GM11168 (cell line): ENCODE measurements at regions not wholly inside any gene's neighbourhood (a gene's known extent, or its start where the extent isn't known, plus 50 kb on each side); places are given as distances from the start of the nearest gene placed in this dataset.

ENCODE experiments used
- in situ Hi-C: fragments of 300-500 bp; cut with MboI; formaldehyde crosslinking; loops from one replicate; pipeline ENCODE4 v1.12.0; 2022; ENCODE audit warnings: low sequenced_read_pairs; ENCODE audit not compliant: unreplicated experiment

DNA sequence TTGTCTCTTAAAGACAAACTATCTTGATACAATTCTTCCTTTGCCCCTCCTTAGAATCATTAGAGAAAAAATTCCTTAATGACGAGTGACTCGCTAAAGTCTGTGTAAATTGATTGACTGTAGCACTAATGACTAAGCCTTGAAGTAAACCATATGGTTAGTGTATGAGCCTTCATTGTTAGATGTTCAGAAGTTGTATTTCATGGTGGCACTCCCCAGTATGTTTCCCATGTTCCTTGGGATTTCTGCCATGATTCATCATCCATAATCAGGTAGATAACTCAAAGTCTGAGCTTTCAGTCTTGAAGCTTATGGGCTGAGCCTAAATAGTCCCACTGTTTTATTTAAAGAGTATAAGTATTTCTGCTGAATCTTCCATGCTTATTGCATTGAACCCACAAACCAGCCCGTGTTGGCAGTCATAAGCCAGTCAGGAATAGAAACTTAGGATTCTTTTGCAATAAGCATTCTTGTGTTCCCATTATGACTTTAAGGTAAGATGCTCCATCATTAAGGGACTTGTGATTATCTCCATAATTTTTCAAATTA is 371.2 kb upstream of the RARB start:
- in situ Hi-C loops = no loop called here

GRCh38 chr3:25057379-25057778 is 370.7 kb upstream of the RARB start:
- in situ Hi-C loops = no loop called here

- in situ Hi-C loops = no loop called here
Measured at GRCh38 chr3:25064681-25065080, 363.4 kb upstream of the RARB start.

- in situ Hi-C loops = no loop called here
Measured at GRCh38 chr3:25069970-25070369, 358.1 kb upstream of the RARB start.

GRCh38 chr3:25071846-25072245 is 356.2 kb upstream of the RARB start:
- in situ Hi-C loops = no loop called here

- in situ Hi-C loops = no loop called here
Measured at GRCh38 chr3:25073423-25073822, 354.6 kb upstream of the RARB start.

DNA sequence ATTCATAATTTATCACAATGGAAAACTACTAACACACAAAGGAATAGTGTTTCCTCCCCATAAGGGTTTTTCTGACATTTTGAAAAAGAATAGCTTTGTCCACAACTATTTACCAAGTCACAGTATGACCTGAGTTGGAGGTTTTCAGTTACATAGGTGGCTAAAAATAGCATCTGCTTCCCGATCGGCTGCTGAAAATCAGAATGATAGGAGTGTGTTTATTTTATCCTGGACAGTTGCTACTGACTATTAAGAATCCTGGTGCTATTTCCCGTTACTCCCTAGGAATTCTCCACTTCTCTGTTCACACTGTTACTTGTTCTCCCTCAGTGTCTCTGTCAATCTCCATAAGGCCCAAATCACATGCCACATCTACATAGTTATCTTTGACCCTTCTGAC is 353.9 kb upstream of the RARB start:
- in situ Hi-C loops = no loop called here

GRCh38 chr3:25080461-25080860 is 347.6 kb upstream of the RARB start:
- in situ Hi-C loops = no loop called here

GRCh38 chr3:25084016-25084415 is 344.0 kb upstream of the RARB start:
- in situ Hi-C loops = no loop called here

DNA sequence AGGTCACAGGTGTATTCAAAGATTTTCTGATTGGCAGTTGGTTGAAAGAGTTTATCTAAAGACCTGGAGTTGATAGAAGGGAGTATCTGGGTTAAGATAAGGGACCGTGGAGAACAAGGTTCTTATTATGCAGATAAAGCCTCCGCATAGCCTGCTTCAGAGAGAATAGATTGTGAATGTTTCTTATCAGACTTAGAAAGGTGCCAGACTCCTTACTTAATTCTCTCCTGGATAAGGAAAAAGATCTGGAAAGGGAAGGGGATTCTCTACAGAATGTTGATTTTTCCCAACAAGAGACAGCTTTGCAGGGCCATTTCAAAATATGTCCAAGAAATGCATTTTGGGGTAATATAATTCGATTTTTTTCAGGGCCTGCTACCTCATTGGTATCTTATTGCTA is 341.3 kb upstream of the RARB start:
- in situ Hi-C loops = no loop called here

DNA sequence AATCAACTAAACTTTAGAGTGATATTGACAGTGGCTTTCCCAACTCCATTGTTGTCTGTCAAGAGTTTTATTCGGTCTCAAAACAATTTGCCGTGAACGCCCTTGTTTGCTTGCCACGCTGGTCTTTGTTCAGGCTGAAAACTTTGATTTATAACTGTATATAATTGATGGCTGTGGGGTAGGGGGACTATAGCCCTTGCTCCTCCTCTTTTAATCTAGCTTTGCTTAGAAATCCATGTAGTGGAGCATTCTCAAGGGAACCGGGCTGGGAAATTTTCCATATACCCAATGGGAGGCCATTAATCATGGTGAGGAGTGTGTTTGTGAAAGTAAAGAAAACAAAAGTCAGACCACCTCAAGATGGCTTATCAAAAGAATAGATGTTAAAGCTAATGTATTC is 339.8 kb upstream of the RARB start:
- in situ Hi-C loops = no loop called here

GRCh38 chr3:25090698-25091453 is 337.2 kb upstream of the RARB start:
- in situ Hi-C loops = no loop called here

GRCh38 chr3:25091934-25092333 is 336.1 kb upstream of the RARB start:
- in situ Hi-C loops = no loop called here

- in situ Hi-C loops = no loop called here
Measured at GRCh38 chr3:25094932-25095685, 333.0 kb upstream of the RARB start.

GRCh38 chr3:25096536-25096935 is 331.5 kb upstream of the RARB start:
- in situ Hi-C loops = no loop called here

DNA sequence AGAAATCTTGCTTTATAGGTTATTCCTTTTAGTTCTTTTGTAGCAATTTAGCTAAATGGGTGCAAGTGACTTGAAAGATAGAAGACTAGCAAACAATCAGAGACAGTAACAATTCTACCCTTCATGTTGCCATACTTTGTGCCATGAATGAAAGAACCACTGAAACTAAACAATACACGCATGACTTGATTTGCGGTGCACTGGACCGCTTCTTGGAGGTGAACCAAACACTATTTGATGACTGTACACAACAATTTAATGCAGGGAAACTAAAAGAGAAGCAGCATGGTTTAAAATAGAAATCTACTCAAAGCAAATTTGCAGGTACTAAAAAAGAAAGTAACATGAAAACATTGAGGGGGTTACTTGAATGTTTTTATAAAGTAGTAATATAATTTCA is 331.0 kb upstream of the RARB start:
- in situ Hi-C loops = no loop called here

DNA sequence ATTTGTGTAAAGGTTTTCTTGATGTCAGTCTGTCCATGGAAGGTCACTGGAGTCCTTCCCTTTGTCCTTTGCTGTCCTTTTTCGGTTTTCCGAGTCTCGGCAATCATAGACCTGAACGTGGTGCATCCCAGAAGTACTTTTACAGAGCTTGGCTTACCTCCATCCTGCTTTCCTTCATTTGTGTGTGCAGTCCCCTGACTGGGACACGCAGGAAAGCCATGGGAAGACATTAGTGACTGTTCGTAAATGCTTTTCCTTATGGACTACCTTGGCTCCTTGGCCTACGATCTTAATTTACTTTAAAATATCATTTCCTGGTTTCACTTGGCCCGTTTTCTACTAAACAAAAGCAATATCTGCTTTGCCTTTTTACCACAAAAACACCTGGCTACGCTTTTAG is 328.4 kb upstream of the RARB start:
- in situ Hi-C loops = no loop called here

GRCh38 chr3:25103391-25103790 is 324.7 kb upstream of the RARB start:
- in situ Hi-C loops = no loop called here

DNA sequence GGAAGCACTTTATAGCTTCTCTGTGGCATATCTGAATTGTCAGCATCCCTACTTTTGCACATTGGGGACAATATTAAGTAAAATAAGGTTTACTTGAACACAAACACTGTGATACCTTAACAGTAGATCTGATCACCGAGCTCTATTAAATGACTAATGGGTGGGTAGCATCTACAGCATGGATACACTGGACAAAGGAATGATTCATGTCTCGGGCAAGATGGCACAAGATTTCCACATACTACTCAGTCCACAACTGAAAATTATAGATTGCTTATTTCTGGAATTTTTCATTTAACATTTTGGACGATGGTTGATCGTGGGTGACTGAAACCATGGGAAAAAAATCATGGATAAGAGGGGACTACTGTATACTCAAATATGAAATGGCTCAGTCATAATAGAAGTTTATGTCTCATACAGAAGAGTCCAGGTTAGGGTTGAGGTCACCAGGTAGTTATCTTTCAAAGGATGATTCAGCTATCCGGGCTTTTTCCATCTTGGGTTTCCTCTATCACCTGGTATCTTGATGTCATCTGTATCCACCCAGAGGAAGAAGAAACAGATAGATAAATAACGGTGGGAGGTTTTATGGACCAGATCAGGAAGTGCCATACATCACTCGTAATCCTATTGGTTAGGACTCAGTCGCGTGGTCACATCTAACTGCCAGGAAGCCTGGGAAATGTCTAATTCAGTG is 320.0 kb upstream of the RARB start:
- in situ Hi-C loops = no loop called here

GRCh38 chr3:25110642-25111041 is 317.4 kb upstream of the RARB start:
- in situ Hi-C loops = no loop called here

DNA sequence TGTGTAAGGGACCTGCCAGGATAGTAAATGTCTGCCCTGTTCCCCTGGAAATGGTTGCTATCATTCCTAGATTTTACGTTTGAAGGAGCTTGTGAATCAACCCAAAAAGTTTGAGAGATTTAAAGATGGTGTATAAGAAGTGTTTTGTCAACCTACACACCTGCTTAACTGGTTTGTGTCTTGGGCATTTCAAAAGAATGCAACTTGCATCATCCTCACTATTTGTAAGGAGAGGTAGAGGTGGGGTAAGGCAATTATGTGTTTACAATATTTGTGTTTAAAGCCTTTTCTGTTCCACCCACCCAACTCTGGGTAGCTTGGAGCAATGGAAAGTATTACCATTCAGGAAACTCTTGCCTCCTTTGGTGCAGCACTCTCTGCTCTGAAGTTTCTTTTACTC is 314.2 kb upstream of the RARB start:
- in situ Hi-C loops = no loop called here
